ENCODE measurements at regions not wholly inside any gene's neighbourhood (a gene's known extent, or its start where the extent isn't known, plus 50 kb on each side); places are given as distances from the start of the nearest gene placed in this dataset.
"Not testable (repeated sequence)": the region's sequence is repeated elsewhere in the genome, so short reads cannot be mapped to it uniquely, and the experiment has no call there.

GRCh38 chr4:100340512-100341485 is 150.5 kb upstream of the DDIT4L start:
- Histone ChIP-seq H3K9me3 (peaks cover 0 to 10% of the 10 kb centered on the region in 2 donors), H3K36me3 (no peaks in the 10 kb centered on the region), H3K4me1 (no peaks in the 10 kb centered on the region), H3K27ac (no peak overlapping the region), H3K27me3 (no peaks in the 10 kb centered on the region), H3K4me3 (no peak overlapping the region)
- TF ChIP-seq CTCF (IDR thresholded peaks at IDR 0.05), result no peak
- intact Hi-C loops (cut with DNase I), result no loop called here
- no peak for DNase-seq (ENCODE audit: low spot score in 2 of 2)

- no peaks in the 10 kb centered on the region for H3K4me1 ChIP-seq
- no peaks in the 10 kb centered on the region for H3K27me3 ChIP-seq
- H3K9me3 ChIP-seq, result peaks cover 0 to 19% of the 10 kb centered on the region in 2 donors
- no peaks in the 10 kb centered on the region for H3K36me3 ChIP-seq
- H3K27ac ChIP-seq, result no peak overlapping the region
- no peak overlapping the region for H3K4me3 ChIP-seq
- intact Hi-C loops (cut with DNase I), result no loop called here
- DNase-seq (ENCODE audit: low spot score in 2 of 2), result no peak
- TF ChIP-seq CTCF (IDR thresholded peaks at IDR 0.05), result no peak
These were observed 149.6 kb upstream of the DDIT4L start for GRCh38 chr4:100339870-100340269.

- DNase-seq (ENCODE audit: low spot score in 2 of 2); H3K27me3 ChIP-seq; H3K36me3 ChIP-seq; H3K4me3 ChIP-seq; intact Hi-C loops (cut with DNase I); H3K4me1 ChIP-seq; H3K27ac ChIP-seq: not testable (repeated sequence)
- peaks cover 0 to 24% of the 10 kb centered on the region in 2 donors for H3K9me3 ChIP-seq
These were observed 143.2 kb upstream of the DDIT4L start for GRCh38 chr4:100333491-100333890.

- Histone ChIP-seq H3K4me1 (peaks cover 0 to 11% of the 10 kb centered on the region in 2 donors), H3K4me3 (peak overlapping the region in 1 of 2 donors; percentile 52), H3K27ac (peak overlapping the region; percentile 42 to 76), H3K27me3 (no peaks in the 10 kb centered on the region), H3K9me3 (no peaks in the 10 kb centered on the region), H3K36me3 (no peaks in the 10 kb centered on the region)
- no peak for DNase-seq (ENCODE audit: low spot score in 2 of 2)
- no peak for TF ChIP-seq CTCF (IDR thresholded peaks at IDR 0.05)
- intact Hi-C loops (cut with DNase I), result loop anchor here (10.0 kb wide), 1 partner anchor 1028 kb away; the partner anchor contains the start of gene PPP3CA
These were observed 127.0 kb upstream of the DDIT4L start for GRCh38 chr4:100317032-100317864.

GRCh38 chr4:100314057-100314456 is 123.8 kb upstream of the DDIT4L start:
- H3K36me3 ChIP-seq, result no peaks in the 10 kb centered on the region
- H3K4me3 ChIP-seq, result no peak overlapping the region
- no peak for DNase-seq (ENCODE audit: low spot score in 2 of 2)
- intact Hi-C loops (cut with DNase I), result loop anchor here (10.0 kb wide), 1 partner anchor 1031 kb away; the partner anchor contains the start of gene PPP3CA
- TF ChIP-seq CTCF (IDR thresholded peaks at IDR 0.05), result no peak
- peaks cover 0 to 11% of the 10 kb centered on the region in 2 donors for H3K4me1 ChIP-seq
- H3K9me3 ChIP-seq, result no peaks in the 10 kb centered on the region
- no peak overlapping the region for H3K27ac ChIP-seq
- H3K27me3 ChIP-seq, result no peaks in the 10 kb centered on the region

Data from ascending aorta (tissue), 2 donors.